Uterus (tissue), 3 donors: ENCODE measurements at regions not wholly inside any gene's neighbourhood (a gene's known extent, or its start where the extent isn't known, plus 50 kb on each side); places are given as distances from the start of the nearest gene placed in this dataset.

ENCODE experiments used
- DNase-seq, 2 donors: peaks; one replicate each; pipeline ENCODE4 v3.0.0-alpha.2; 2019 to 2020
- H3K27ac ChIP-seq, 2 donors: fragments of 200-600 bp; sonication (generic); 1 replicate in 1 of 2; 2 replicates in 1 of 2; pipeline ENCODE4 v1.5.1; 2016 to 2018
- H3K27me3 ChIP-seq, 2 donors: fragments of 200-600 bp; sonication (generic); one replicate each; pipeline ENCODE4 v1.5.1; 2018 to 2019; ENCODE audit warnings: control low read depth in 1 of 2
- H3K36me3 ChIP-seq, 2 donors: fragments of 200-600 bp; sonication (generic); one replicate each; pipeline ENCODE4 v1.5.1; 2019; ENCODE audit warnings: control low read depth in 1 of 2
- H3K4me1 ChIP-seq, 2 donors: fragments of 200-600 bp; sonication (generic); one replicate each; pipeline ENCODE4 v1.5.1; 2018 to 2019; ENCODE audit warnings: control low read depth in 1 of 2
- H3K4me3 ChIP-seq, 2 donors: fragments of 200-600 bp; sonication (generic); 1 replicate in 1 of 2; 2 replicates in 1 of 2; pipeline ENCODE4 v1.5.1; 2018 to 2019; ENCODE audit warnings: mild to moderate bottlenecking in 1 of 2
- H3K9me3 ChIP-seq, 2 donors: fragments of 200-600 bp; sonication (generic); one replicate each; pipeline ENCODE4 v1.5.1; 2019; ENCODE audit warnings: control low read depth in 1 of 2
- CTCF ChIP-seq, 4 experiments: fragments of 200-600 bp in 2 of 4; fragments of 450-650 bp in 2 of 4; sonication (generic) in 2 of 4; IDR thresholded peaks; one replicate each; pipeline ENCODE4 v1.5.1; 2016 to 2019; ENCODE audit warnings: antibody characterized with exemption in 4 of 4, mild to moderate bottlenecking in 2 of 4, moderate library complexity in 1 of 4
- POLR2A ChIP-seq, 2 donors: fragments of 450-650 bp; IDR thresholded peaks; one replicate each; pipeline ENCODE4 v1.6.1; 2016; ENCODE audit warnings: antibody characterized with exemption in 2 of 2, mild to moderate bottlenecking in 1 of 2, moderate library complexity in 1 of 2
- intact Hi-C: fragments of 100-400 bp; cut with DNase I; formaldehyde crosslinking; loops from one replicate; pipeline ENCODE4 v1.15.1; 2023; ENCODE audit warnings: low total_unique reads
- donor health status: DM: yes; HTN: yes; CAD: no.

DNA sequence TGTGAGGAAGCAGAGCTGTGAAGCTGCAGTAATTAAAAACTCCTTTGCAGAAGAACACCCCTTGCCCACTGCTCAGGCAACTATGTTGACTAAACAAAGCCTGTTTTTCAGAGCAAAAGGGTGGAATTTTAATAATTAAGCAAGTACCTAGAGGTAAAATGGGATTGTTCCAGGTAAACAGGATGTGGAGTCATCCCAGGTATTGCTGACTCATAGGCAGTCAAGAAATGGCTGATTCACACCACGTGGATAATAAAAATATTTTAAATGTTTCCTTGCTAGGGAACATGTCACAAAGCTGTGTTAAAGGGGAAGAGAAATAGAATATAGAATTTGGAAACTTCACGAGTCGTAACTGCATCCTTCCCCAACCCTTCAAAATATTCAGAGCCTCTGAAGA is 491.8 kb downstream of the BTBD3 start:
- Histone ChIP-seq H3K4me3 (no peak overlapping the region), H3K9me3 (no peaks in the 10 kb centered on the region), H3K27me3 (no peaks in the 10 kb centered on the region), H3K36me3 (no peaks in the 10 kb centered on the region), H3K4me1 (no peaks in the 10 kb centered on the region), H3K27ac (no peak overlapping the region)
- no peak for TF ChIP-seq CTCF (IDR thresholded peaks at IDR 0.05)
- intact Hi-C loops: no loop called here
- DNase-seq: no peak

- TF ChIP-seq CTCF (IDR thresholded peaks at IDR 0.05) (no peak), POLR2A (IDR thresholded peaks at IDR 0.05) (no peak)
- Histone ChIP-seq H3K36me3 (no peaks in the 10 kb centered on the region), H3K9me3 (no peaks in the 10 kb centered on the region), H3K27me3 (no peaks in the 10 kb centered on the region), H3K27ac (no peak overlapping the region), H3K4me1 (no peaks in the 10 kb centered on the region), H3K4me3 (no peak overlapping the region)
- intact Hi-C loops: no loop called here
- DNase-seq: no peak
These were observed 493.1 kb downstream of the BTBD3 start for GRCh38 chr20:12410783-12411182.

- no peak for DNase-seq
- TF ChIP-seq POLR2A (IDR thresholded peaks at IDR 0.05) (no peak), CTCF (IDR thresholded peaks at IDR 0.05) (no peak)
- Histone ChIP-seq H3K4me1 (no peaks in the 10 kb centered on the region), H3K27ac (no peak overlapping the region), H3K4me3 (no peak overlapping the region), H3K36me3 (no peaks in the 10 kb centered on the region), H3K9me3 (no peaks in the 10 kb centered on the region), H3K27me3 (no peaks in the 10 kb centered on the region)
- intact Hi-C loops: no loop called here
These were observed 493.7 kb downstream of the BTBD3 start for GRCh38 chr20:12411246-12411940.

DNA sequence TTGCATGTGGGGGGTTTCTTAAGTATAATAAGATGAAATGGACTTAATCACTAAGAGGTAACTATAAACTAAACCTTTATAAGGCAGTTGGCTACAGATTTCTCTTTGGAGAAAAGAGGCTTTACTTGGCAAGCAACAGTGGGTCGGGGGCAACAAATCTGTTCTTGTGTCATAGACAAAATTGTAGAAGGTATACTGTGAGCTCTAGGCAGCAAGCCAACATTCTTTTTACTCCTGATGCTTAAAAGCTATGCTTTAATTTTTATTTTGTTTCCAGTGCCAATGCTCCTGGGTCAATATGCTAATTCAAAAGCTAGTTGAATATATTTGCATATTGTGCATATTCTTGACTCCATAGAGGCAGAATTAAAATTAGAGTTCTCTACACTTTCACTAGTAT is 495.4 kb downstream of the BTBD3 start:
- no peaks in the 10 kb centered on the region for H3K9me3 ChIP-seq
- intact Hi-C loops: no loop called here
- no peaks in the 10 kb centered on the region for H3K36me3 ChIP-seq
- TF ChIP-seq POLR2A (IDR thresholded peaks at IDR 0.05) (no peak), CTCF (IDR thresholded peaks at IDR 0.05) (no peak)
- H3K4me1 ChIP-seq: no peaks in the 10 kb centered on the region
- no peak for DNase-seq
- no peak overlapping the region for H3K4me3 ChIP-seq
- H3K27ac ChIP-seq: no peak overlapping the region
- no peaks in the 10 kb centered on the region for H3K27me3 ChIP-seq

DNA sequence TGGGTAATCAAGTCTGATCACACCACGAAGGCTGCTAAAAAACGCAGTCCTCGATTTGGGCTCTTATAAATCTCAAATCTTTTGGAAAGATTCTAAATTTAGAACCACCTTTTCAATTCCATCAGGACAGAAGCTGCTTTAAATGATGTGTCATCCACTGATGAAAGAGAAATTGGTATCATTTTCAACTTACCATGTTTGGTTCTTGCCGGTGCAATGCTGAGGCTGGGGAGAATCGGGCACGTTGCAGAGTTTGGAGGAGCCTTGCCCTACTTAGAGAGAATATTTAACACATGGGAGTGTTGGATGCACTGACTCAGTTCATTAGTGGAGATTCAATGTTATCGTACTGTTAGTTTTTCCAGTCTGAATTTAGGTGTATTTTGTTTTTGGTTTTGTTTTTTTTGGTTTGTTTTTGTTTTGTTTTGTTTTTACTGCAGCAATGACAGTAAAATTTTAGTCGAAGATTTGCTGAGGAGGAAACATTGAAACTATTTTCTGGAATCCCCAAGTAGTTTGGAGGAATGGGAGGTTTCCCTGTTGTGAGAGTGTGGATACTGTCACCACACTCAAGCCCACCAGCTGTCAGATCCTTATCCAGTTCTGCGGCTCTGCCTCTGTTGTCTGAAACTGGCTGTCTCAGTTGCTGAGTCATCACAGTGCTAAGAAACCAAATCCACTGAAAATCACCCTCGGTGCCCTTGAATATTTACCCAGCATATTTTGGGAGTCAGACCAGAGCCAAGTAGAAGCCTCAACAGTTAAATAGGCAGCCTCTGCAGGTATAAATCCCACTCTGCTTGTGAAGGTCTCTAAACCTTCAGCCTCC is 497.0 kb downstream of the BTBD3 start:
- Histone ChIP-seq H3K27me3 (no peaks in the 10 kb centered on the region), H3K9me3 (no peaks in the 10 kb centered on the region)
- intact Hi-C loops: no loop called here

More for the DNA sequence above, 497.0 kb downstream of the BTBD3 start:
- Histone ChIP-seq H3K4me1 (no peaks in the 10 kb centered on the region), H3K27ac (peak overlapping the region; percentile 12 to 71), H3K4me3 (no peak overlapping the region), H3K36me3 (no peaks in the 10 kb centered on the region)
- no peak for DNase-seq
- TF ChIP-seq POLR2A (IDR thresholded peaks at IDR 0.05) (no peak), CTCF (IDR thresholded peaks at IDR 0.05) (no peak)
